ENCODE measurements at regions not wholly inside any gene's neighbourhood (a gene's known extent, or its start where the extent isn't known, plus 50 kb on each side); places are given as distances from the start of the nearest gene placed in this dataset.

GRCh38 chr1:55986003-55986402 is 593.4 kb downstream of the PLPP3 start:
- H3K27me3 ChIP-seq (replicated peaks in 2 of 5; ENCODE audit: control insufficient read depth in 4 of 5, insufficient read depth in 5 of 5, low read length in 4 of 5), result peaks cover 0 to 2% (median 0%) of the 10 kb centered on the region in 5 experiments
- H3K36me3 ChIP-seq (ENCODE audit: control insufficient read depth in 4 of 4, insufficient read depth in 4 of 4, low read length in 3 of 4), result no peaks in the 10 kb centered on the region
- CTCF ChIA-PET, result no interaction called here
- H3K9me3 ChIP-seq (ENCODE audit: control extremely low read depth in 1 of 5, control insufficient read depth in 4 of 5, insufficient read depth in 2 of 5, low read depth in 1 of 5, low read length in 4 of 5), result no peaks in the 10 kb centered on the region
- no peak for DNase-seq
- H3K4me3 ChIP-seq (ENCODE audit: control insufficient read depth in 1 of 7, extremely low read depth in 1 of 7, insufficient read depth in 4 of 7, low read depth in 2 of 7, low read length in 6 of 7), result no peak overlapping the region
- POLR2A ChIA-PET, result no interaction called here
- H3K27ac ChIP-seq (ENCODE audit: insufficient read depth in 1 of 2, low read depth in 1 of 2, low read length in 2 of 2, poor library complexity in 1 of 2, severe bottlenecking in 2 of 2), result no peak overlapping the region
- WGBS (ENCODE audit: insufficient coverage), result no CpG with 5 or more reads among the region's 1 CpG
- H3K4me1 ChIP-seq (ENCODE audit: control extremely low read depth in 1 of 4, control insufficient read depth in 4 of 4, insufficient read depth in 4 of 4, low read length in 3 of 4), result peaks cover 0 to 13% (median 3%) of the 10 kb centered on the region in 4 experiments

DNA sequence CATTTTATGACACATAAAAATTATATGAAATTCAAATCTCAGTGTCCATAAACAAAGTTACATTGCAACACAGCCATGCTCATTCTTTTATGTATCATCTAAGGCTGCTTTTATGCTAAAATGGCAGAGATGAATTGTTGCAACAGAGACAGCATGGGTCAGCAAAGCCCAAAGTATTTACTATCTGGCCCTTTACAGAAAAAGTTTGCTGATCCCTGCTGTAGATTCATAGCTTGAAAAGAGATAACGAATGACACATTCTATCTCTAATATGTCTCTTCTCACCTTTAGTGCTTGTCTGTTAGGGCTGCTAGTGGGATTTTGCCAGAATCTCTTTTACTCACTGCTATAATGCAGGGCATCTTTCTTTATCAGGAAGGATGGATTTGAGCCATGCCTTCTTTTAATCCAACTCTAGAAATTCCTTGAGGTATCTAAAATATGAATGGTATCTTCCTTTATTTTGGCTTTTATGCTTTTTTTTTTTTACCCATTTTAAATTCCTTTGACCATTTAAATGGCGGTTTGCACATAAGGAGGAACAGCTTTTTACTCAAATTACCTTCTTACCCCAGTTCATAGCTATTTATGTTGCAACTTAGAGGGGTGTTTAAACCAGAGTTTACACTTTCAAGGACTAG is 598.2 kb downstream of the PLPP3 start:
- no peak overlapping the region for H3K27ac ChIP-seq (ENCODE audit: insufficient read depth in 1 of 2, low read depth in 1 of 2, low read length in 2 of 2, poor library complexity in 1 of 2, severe bottlenecking in 2 of 2)
- no peak for DNase-seq
- H3K4me1 ChIP-seq (ENCODE audit: control extremely low read depth in 1 of 4, control insufficient read depth in 4 of 4, insufficient read depth in 4 of 4, low read length in 3 of 4), result no peaks in the 10 kb centered on the region
- 100% methylated on average over 2 of the region's 2 CpGs for WGBS (ENCODE audit: insufficient coverage)
- H3K4me3 ChIP-seq (ENCODE audit: control insufficient read depth in 1 of 7, extremely low read depth in 1 of 7, insufficient read depth in 4 of 7, low read depth in 2 of 7, low read length in 6 of 7), result no peak overlapping the region
- peaks cover 0 to 2% (median 0%) of the 10 kb centered on the region in 5 experiments for H3K27me3 ChIP-seq (replicated peaks in 2 of 5; ENCODE audit: control insufficient read depth in 4 of 5, insufficient read depth in 5 of 5, low read length in 4 of 5)
- POLR2A ChIA-PET, result no interaction called here
- CTCF ChIA-PET, result no interaction called here
- H3K36me3 ChIP-seq (ENCODE audit: control insufficient read depth in 4 of 4, insufficient read depth in 4 of 4, low read length in 3 of 4), result no peaks in the 10 kb centered on the region
- peaks cover 0 to 4% (median 0%) of the 10 kb centered on the region in 5 experiments for H3K9me3 ChIP-seq (ENCODE audit: control extremely low read depth in 1 of 5, control insufficient read depth in 4 of 5, insufficient read depth in 2 of 5, low read depth in 1 of 5, low read length in 4 of 5)

- POLR2A ChIA-PET, result no interaction called here
- CTCF ChIA-PET, result no interaction called here
- WGBS (ENCODE audit: insufficient coverage), result 83% methylated on average over 2 of the region's 4 CpGs
These were observed 598.8 kb downstream of the PLPP3 start for GRCh38 chr1:55980582-55980981.

GRCh38 chr1:55974714-55975441 is 604.5 kb downstream of the PLPP3 start:
- Histone ChIP-seq H3K9me3 (ENCODE audit: control extremely low read depth in 1 of 5, control insufficient read depth in 4 of 5, insufficient read depth in 2 of 5, low read depth in 1 of 5, low read length in 4 of 5) (peaks cover 0 to 4% (median 1%) of the 10 kb centered on the region in 5 experiments), H3K4me3 (ENCODE audit: control insufficient read depth in 1 of 7, extremely low read depth in 1 of 7, insufficient read depth in 4 of 7, low read depth in 2 of 7, low read length in 6 of 7) (no peak overlapping the region), H3K27me3 (replicated peaks in 2 of 5; ENCODE audit: control insufficient read depth in 4 of 5, insufficient read depth in 5 of 5, low read length in 4 of 5) (no peaks in the 10 kb centered on the region), H3K4me1 (ENCODE audit: control extremely low read depth in 1 of 4, control insufficient read depth in 4 of 4, insufficient read depth in 4 of 4, low read length in 3 of 4) (no peaks in the 10 kb centered on the region), H3K27ac (ENCODE audit: insufficient read depth in 1 of 2, low read depth in 1 of 2, low read length in 2 of 2, poor library complexity in 1 of 2, severe bottlenecking in 2 of 2) (no peak overlapping the region), H3K36me3 (ENCODE audit: control insufficient read depth in 4 of 4, insufficient read depth in 4 of 4, low read length in 3 of 4) (no peaks in the 10 kb centered on the region)
- ChIA-PET CTCF (no interaction called here), POLR2A (no interaction called here)
- no CpG with 5 or more reads among the region's 1 CpG for WGBS (ENCODE audit: insufficient coverage)
- DNase-seq, result no peak

More at GRCh38 chr1:55980582-55980981, 598.8 kb downstream of the PLPP3 start:
- DNase-seq, result no peak
- no peak overlapping the region for H3K27ac ChIP-seq (ENCODE audit: insufficient read depth in 1 of 2, low read depth in 1 of 2, low read length in 2 of 2, poor library complexity in 1 of 2, severe bottlenecking in 2 of 2)
- H3K36me3 ChIP-seq (ENCODE audit: control insufficient read depth in 4 of 4, insufficient read depth in 4 of 4, low read length in 3 of 4), result no peaks in the 10 kb centered on the region
- H3K27me3 ChIP-seq (replicated peaks in 2 of 5; ENCODE audit: control insufficient read depth in 4 of 5, insufficient read depth in 5 of 5, low read length in 4 of 5), result no peaks in the 10 kb centered on the region
- H3K4me3 ChIP-seq (ENCODE audit: control insufficient read depth in 1 of 7, extremely low read depth in 1 of 7, insufficient read depth in 4 of 7, low read depth in 2 of 7, low read length in 6 of 7), result no peak overlapping the region
- H3K4me1 ChIP-seq (ENCODE audit: control extremely low read depth in 1 of 4, control insufficient read depth in 4 of 4, insufficient read depth in 4 of 4, low read length in 3 of 4), result no peaks in the 10 kb centered on the region
- H3K9me3 ChIP-seq (ENCODE audit: control extremely low read depth in 1 of 5, control insufficient read depth in 4 of 5, insufficient read depth in 2 of 5, low read depth in 1 of 5, low read length in 4 of 5), result peaks cover 0 to 4% (median 0%) of the 10 kb centered on the region in 5 experiments

DNA sequence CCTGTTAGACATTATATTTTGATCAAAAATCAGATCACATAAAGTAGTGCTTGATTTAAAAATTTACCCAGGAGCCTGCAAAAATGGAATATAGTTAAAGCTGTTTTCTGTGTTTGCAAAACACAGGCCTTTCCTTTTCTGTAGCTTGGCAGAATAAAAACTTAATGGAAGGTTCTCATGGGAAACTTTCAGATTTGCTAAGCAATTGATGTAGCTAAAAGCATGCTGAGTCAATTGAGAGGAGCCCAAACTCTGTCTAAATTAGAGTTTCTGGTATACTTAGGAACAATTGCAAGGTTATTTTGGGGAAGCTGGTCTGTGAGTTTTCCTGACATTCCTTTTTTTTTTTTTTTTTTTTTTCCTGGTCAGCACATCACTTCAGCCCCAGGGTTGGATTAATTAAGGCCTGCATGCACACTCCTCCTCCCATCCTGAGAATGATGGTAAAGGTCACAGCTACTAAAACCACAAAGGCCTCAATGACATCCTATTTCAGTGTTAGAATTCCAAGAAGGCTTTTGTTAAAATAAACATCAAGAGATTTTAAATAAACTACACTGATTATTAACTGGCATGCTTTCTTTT is 608.7 kb downstream of the PLPP3 start:
- ChIA-PET CTCF (interaction anchor here (1.7 kb wide), 1 partner anchor 17 kb away, joined by 3 read pairs; no protein-coding TSS in a partner anchor), POLR2A (no interaction called here)
- H3K4me3 ChIP-seq (ENCODE audit: control insufficient read depth in 1 of 7, extremely low read depth in 1 of 7, insufficient read depth in 4 of 7, low read depth in 2 of 7, low read length in 6 of 7), result no peak overlapping the region
- peaks cover 0 to 6% (median 2%) of the 10 kb centered on the region in 4 experiments for H3K4me1 ChIP-seq (ENCODE audit: control extremely low read depth in 1 of 4, control insufficient read depth in 4 of 4, insufficient read depth in 4 of 4, low read length in 3 of 4)
- no peak for DNase-seq
- H3K9me3 ChIP-seq (ENCODE audit: control extremely low read depth in 1 of 5, control insufficient read depth in 4 of 5, insufficient read depth in 2 of 5, low read depth in 1 of 5, low read length in 4 of 5), result peaks cover 0 to 2% (median 0%) of the 10 kb centered on the region in 5 experiments
- no peak overlapping the region for H3K27ac ChIP-seq (ENCODE audit: insufficient read depth in 1 of 2, low read depth in 1 of 2, low read length in 2 of 2, poor library complexity in 1 of 2, severe bottlenecking in 2 of 2)
- H3K36me3 ChIP-seq (ENCODE audit: control insufficient read depth in 4 of 4, insufficient read depth in 4 of 4, low read length in 3 of 4), result no peaks in the 10 kb centered on the region
- H3K27me3 ChIP-seq (replicated peaks in 2 of 5; ENCODE audit: control insufficient read depth in 4 of 5, insufficient read depth in 5 of 5, low read length in 4 of 5), result no peaks in the 10 kb centered on the region

GRCh38 chr1:55969322-55969721 is 610.0 kb downstream of the PLPP3 start:
- ChIA-PET CTCF (no interaction called here), POLR2A (no interaction called here)
- H3K9me3 ChIP-seq (ENCODE audit: control extremely low read depth in 1 of 5, control insufficient read depth in 4 of 5, insufficient read depth in 2 of 5, low read depth in 1 of 5, low read length in 4 of 5), result no peaks in the 10 kb centered on the region
- H3K27ac ChIP-seq (ENCODE audit: insufficient read depth in 1 of 2, low read depth in 1 of 2, low read length in 2 of 2, poor library complexity in 1 of 2, severe bottlenecking in 2 of 2), result no peak overlapping the region
- no peak overlapping the region for H3K4me3 ChIP-seq (ENCODE audit: control insufficient read depth in 1 of 7, extremely low read depth in 1 of 7, insufficient read depth in 4 of 7, low read depth in 2 of 7, low read length in 6 of 7)
- no peaks in the 10 kb centered on the region for H3K27me3 ChIP-seq (replicated peaks in 2 of 5; ENCODE audit: control insufficient read depth in 4 of 5, insufficient read depth in 5 of 5, low read length in 4 of 5)
- H3K36me3 ChIP-seq (ENCODE audit: control insufficient read depth in 4 of 4, insufficient read depth in 4 of 4, low read length in 3 of 4), result no peaks in the 10 kb centered on the region
- no peak for DNase-seq
- peaks cover 0 to 8% (median 2%) of the 10 kb centered on the region in 4 experiments for H3K4me1 ChIP-seq (ENCODE audit: control extremely low read depth in 1 of 4, control insufficient read depth in 4 of 4, insufficient read depth in 4 of 4, low read length in 3 of 4)

- Histone ChIP-seq H3K27ac (ENCODE audit: insufficient read depth in 1 of 2, low read depth in 1 of 2, low read length in 2 of 2, poor library complexity in 1 of 2, severe bottlenecking in 2 of 2) (no peak overlapping the region), H3K36me3 (ENCODE audit: control insufficient read depth in 4 of 4, insufficient read depth in 4 of 4, low read length in 3 of 4) (no peaks in the 10 kb centered on the region), H3K4me1 (ENCODE audit: control extremely low read depth in 1 of 4, control insufficient read depth in 4 of 4, insufficient read depth in 4 of 4, low read length in 3 of 4) (peaks cover 0 to 8% (median 2%) of the 10 kb centered on the region in 4 experiments), H3K27me3 (replicated peaks in 2 of 5; ENCODE audit: control insufficient read depth in 4 of 5, insufficient read depth in 5 of 5, low read length in 4 of 5) (no peaks in the 10 kb centered on the region), H3K9me3 (ENCODE audit: control extremely low read depth in 1 of 5, control insufficient read depth in 4 of 5, insufficient read depth in 2 of 5, low read depth in 1 of 5, low read length in 4 of 5) (no peaks in the 10 kb centered on the region), H3K4me3 (ENCODE audit: control insufficient read depth in 1 of 7, extremely low read depth in 1 of 7, insufficient read depth in 4 of 7, low read depth in 2 of 7, low read length in 6 of 7) (no peak overlapping the region)
- POLR2A ChIA-PET, result no interaction called here
- DNase-seq, result no peak
- WGBS (ENCODE audit: insufficient coverage), result 86% methylated on average over 4 of the region's 7 CpGs
- CTCF ChIA-PET, result no interaction called here
These were observed 610.7 kb downstream of the PLPP3 start for GRCh38 chr1:55968661-55969060.

Data from common myeloid progenitor, CD34-positive (primary cell).